A549 (cell line): ENCODE measurements at regions not wholly inside any gene's neighbourhood (a gene's known extent, or its start where the extent isn't known, plus 50 kb on each side); places are given as distances from the start of the nearest gene placed in this dataset.

Experiments
- ATAC-seq, 2 experiments: fragments of 200-7000 bp in 1 of 2; fragments of >200 bp in 1 of 2; cut with Nextera tagmentation in 1 of 2; cut with Tn5 transposase in 1 of 2; 3 replicates each; pipeline versions ENCODE4 v1.8.0 to v1.9.1; 2018 to 2020; ENCODE audit warnings: mild to moderate bottlenecking in 1 of 2, moderate library complexity in 1 of 2
- CTCF ChIA-PET: fragments of 300-600 bp; sonication (Branson Sonifier 250); formaldehyde crosslinking; extraction: SDS; loops from one replicate; lab custom pipeline; 2021; ENCODE audit warnings: antibody characterized with exemption, inconsistent platforms; lab: Yijun Ruan, JAX
- POLR2A ChIA-PET: fragments of 350-600 bp; formaldehyde crosslinking; extraction: SDS; loops from one replicate; lab custom pipeline; 2021; ENCODE audit warnings: antibody characterized with exemption, inconsistent platforms; lab: Yijun Ruan, JAX
- DNase-seq, 2 experiments: peaks; one replicate each; pipeline versions ENCODE4 v3.0.0 to v3.0.0-alpha.2; 2011 to 2016; ENCODE audit warnings: low read depth in 1 of 2, low spot score in 1 of 2
- FAIRE-seq: peaks from 2 replicates; lab custom pipeline; 2011; peaks lifted over from hg19 to GRCh38; lab: Jason Lieb, UNC
- H3K27ac ChIP-seq, 2 experiments: fragments of >200 bp; sonication (Bioruptor Twin); formaldehyde crosslinking; 3 replicates each; pipeline ENCODE4 v1.5.1; 2016 to 2017
- H3K4me1 ChIP-seq: fragments of >200 bp; sonication (Bioruptor Twin); formaldehyde crosslinking; 3 replicates; pipeline ENCODE4 v1.6.1; 2016
- H3K4me2 ChIP-seq: fragments of >200 bp; sonication (Bioruptor Twin); formaldehyde crosslinking; 3 replicates; pipeline ENCODE4 v1.6.1; 2016
- H3K4me3 ChIP-seq: fragments of >200 bp; sonication (Bioruptor Twin); formaldehyde crosslinking; 3 replicates; pipeline ENCODE4 v1.5.1; 2016
- H3K9me3 ChIP-seq: fragments of >200 bp; sonication (Bioruptor Twin); formaldehyde crosslinking; 3 replicates; pipeline ENCODE4 v1.6.1; 2016
- ATOH8 ChIP-seq: fragments of 250-450 bp; sonication (Bioruptor Pico); IDR thresholded peaks from 2 replicates; pipeline ENCODE4 v1.5.0; 2020; ENCODE audit warnings: low read depth, mild to moderate bottlenecking, moderate library complexity
- BCL3 ChIP-seq: fragments of >200 bp; sonication (Bioruptor Twin); formaldehyde crosslinking; IDR thresholded peaks from 3 replicates; pipeline ENCODE4 v1.6.1; 2016
- BHLHE40 ChIP-seq: IDR thresholded peaks from 2 replicates; pipeline ENCODE4 v1.6.1; 2012; ENCODE audit warnings: low read depth, low read length, inconsistent platforms
- CBX2 ChIP-seq: fragments of 200-600 bp; sonication (generic); IDR thresholded peaks from 2 replicates; pipeline ENCODE4 v1.6.1; 2016; ENCODE audit warnings: low read depth, mild to moderate bottlenecking, borderline replicate concordance
- CBX8 ChIP-seq: fragments of 200-600 bp; sonication (generic); IDR thresholded peaks from 2 replicates; pipeline ENCODE4 v1.6.1; 2016
- CEBPB ChIP-seq, 2 experiments: fragments of >200 bp in 1 of 2; sonication (Bioruptor Twin) in 1 of 2; formaldehyde crosslinking in 1 of 2; IDR thresholded peaks; 2 replicates each; pipeline ENCODE4 v1.6.1; 2012 to 2016
- EHMT2 ChIP-seq: fragments of 200-600 bp; sonication (generic); IDR thresholded peaks from 2 replicates; pipeline ENCODE4 v1.6.1; 2016; ENCODE audit warnings: antibody characterized with exemption, low read depth, mild to moderate bottlenecking, moderate library complexity
- ELK1 ChIP-seq: fragments of 150-350 bp; IDR thresholded peaks from 2 replicates; pipeline ENCODE4 v1.6.1; 2014; ENCODE audit warnings: low read depth, mild to moderate bottlenecking, low read length
- EP300 ChIP-seq, 2 experiments: fragments of >200 bp; sonication (Bioruptor Twin); formaldehyde crosslinking; IDR thresholded peaks; 2 replicates in 1 of 2; 3 replicates in 1 of 2; pipeline ENCODE4 v1.6.1; 2016 to 2017
- FOSB ChIP-seq: fragments of 250-450 bp; sonication (Bioruptor Pico); IDR thresholded peaks from 2 replicates; pipeline ENCODE4 v1.5.0; 2020; ENCODE audit warnings: mild to moderate bottlenecking, moderate library complexity
- FOXS1 ChIP-seq: fragments of 250-450 bp; sonication (Bioruptor Pico); IDR thresholded peaks from 2 replicates; pipeline ENCODE4 v1.5.0; 2020; ENCODE audit warnings: mild to moderate bottlenecking, moderate library complexity
- HDAC2 ChIP-seq: fragments of 200-600 bp; sonication (generic); IDR thresholded peaks from 2 replicates; pipeline ENCODE4 v1.6.1; 2016
- HMGXB4 ChIP-seq: fragments of 250-450 bp; sonication (Bioruptor Pico); IDR thresholded peaks from 2 replicates; pipeline ENCODE4 v1.5.0; 2021; ENCODE audit warnings: mild to moderate bottlenecking, moderate library complexity, borderline replicate concordance
- JUN ChIP-seq, 2 experiments: fragments of >200 bp; sonication (Bioruptor Twin); formaldehyde crosslinking; IDR thresholded peaks; 2 replicates in 1 of 2; 3 replicates in 1 of 2; pipeline ENCODE4 v1.6.1; 2016 to 2017
- JUNB ChIP-seq: fragments of >200 bp; sonication (Bioruptor Twin); formaldehyde crosslinking; IDR thresholded peaks from 2 replicates; pipeline ENCODE4 v1.6.1; 2016
- KDM1A ChIP-seq: fragments of 200-600 bp; sonication (generic); IDR thresholded peaks from 2 replicates; pipeline ENCODE4 v1.6.1; 2016; ENCODE audit warnings: low read depth, mild to moderate bottlenecking
- NR3C1 ChIP-seq: fragments of >200 bp; sonication (Bioruptor Twin); formaldehyde crosslinking; IDR thresholded peaks from 3 replicates; pipeline ENCODE4 v1.6.1; 2017
- PBX3 ChIP-seq: IDR thresholded peaks from 2 replicates; pipeline ENCODE4 v1.6.1; 2012
- PHF8 ChIP-seq: fragments of 200-600 bp; sonication (generic); IDR thresholded peaks from 2 replicates; pipeline ENCODE4 v1.6.1; 2016; ENCODE audit warnings: low read depth, mild to moderate bottlenecking, antibody characterized with exemption, moderate library complexity, borderline replicate concordance
- RAD21 ChIP-seq, 2 experiments: fragments of >200 bp in 1 of 2; sonication (Bioruptor Twin) in 1 of 2; formaldehyde crosslinking in 1 of 2; IDR thresholded peaks in 1 of 2; conservative IDR thresholded peaks in 1 of 2; 2 replicates in 1 of 2; 3 replicates in 1 of 2; pipeline ENCODE4 v1.6.1; 2012 to 2018; ENCODE audit warnings: inconsistent platforms in 1 of 2
- RARB ChIP-seq: fragments of 250-450 bp; sonication (Bioruptor Pico); IDR thresholded peaks from 2 replicates; pipeline ENCODE4 v1.8.0; 2021; ENCODE audit warnings: mild to moderate bottlenecking, moderate library complexity
- RCOR1 ChIP-seq: fragments of 150-350 bp; IDR thresholded peaks from 2 replicates; pipeline ENCODE4 v1.6.1; 2014; ENCODE audit warnings: antibody characterized with exemption, low read length, low read depth
- REST ChIP-seq: fragments of 200-600 bp; sonication (generic); IDR thresholded peaks from 2 replicates; pipeline ENCODE4 v1.6.1; 2016; ENCODE audit warnings: antibody characterized with exemption, mild to moderate bottlenecking, moderate library complexity
- SREBF2 ChIP-seq: fragments of 450-650 bp; IDR thresholded peaks from 2 replicates; pipeline ENCODE4 v1.6.1; 2014; ENCODE audit warnings: mild to moderate bottlenecking, moderate library complexity
- TFCP2L1 ChIP-seq: fragments of 250-450 bp; sonication (Bioruptor Pico); IDR thresholded peaks from 2 replicates; pipeline ENCODE4 v1.5.0; 2021; ENCODE audit warnings: mild to moderate bottlenecking
- TP53 ChIP-seq: fragments of 250-450 bp; sonication (Bioruptor Pico); IDR thresholded peaks from 2 replicates; pipeline ENCODE4 v1.5.0; 2021; ENCODE audit warnings: mild to moderate bottlenecking, moderate library complexity
- ZC3H11A ChIP-seq: fragments of 450-650 bp; IDR thresholded peaks from 2 replicates; pipeline ENCODE4 v1.6.1; 2014; ENCODE audit warnings: antibody characterized with exemption, mild to moderate bottlenecking
- ZNF302 ChIP-seq: fragments of 250-450 bp; sonication (Bioruptor Pico); IDR thresholded peaks from 2 replicates; pipeline ENCODE4 v1.9.0; 2021; ENCODE audit warnings: inconsistent platforms, mild to moderate bottlenecking, moderate library complexity
- WGBS: methylation state at CpG from one replicate; pipeline ENCODE4 v1.1.6; 2017; ENCODE audit errors: missing lambda C conversion rate; 5-methylcytosine and 5-hydroxymethylcytosine counted together

- no peaks in the 10 kb centered on the region for H3K4me1 ChIP-seq
- CTCF ChIA-PET: no interaction called here
- H3K4me3 ChIP-seq: no peak overlapping the region
- no peak overlapping the region for H3K4me2 ChIP-seq
- H3K27ac ChIP-seq: no peak overlapping the region
- no peaks in the 10 kb centered on the region for H3K9me3 ChIP-seq
- POLR2A ChIA-PET: no interaction called here
- TF ChIP-seq SREBF2 (no peak), JUNB (no peak), ZC3H11A (no peak), TP53 (no peak), FOXS1 (CRISPR knock-in tag) (no peak), BCL3 (no peak)
- TF ChIP-seq, all 56 proteins: peak for 0
- no peak for ATAC-seq
- no peak for DNase-seq
- no peak for FAIRE-seq
- WGBS: 7% methylated on average over 1 of the region's 1 CpG
These were observed 211.0 kb upstream of the ADGRL3 start for GRCh38 chr4:60989141-60989540.

GRCh38 chr4:60992037-60992436, 208.1 kb upstream of the ADGRL3 start:
- no peak overlapping the region for H3K27ac ChIP-seq
- ATAC-seq (no peak), DNase-seq (no peak)

GRCh38 chr4:61003301-61003700, 196.8 kb upstream of the ADGRL3 start:
- DNase-seq (no peak), FAIRE-seq (no peak), ATAC-seq (no peak)
- Histone ChIP-seq H3K27ac (no peak overlapping the region), H3K4me1 (no peaks in the 10 kb centered on the region), H3K9me3 (no peaks in the 10 kb centered on the region), H3K4me2 (no peak overlapping the region), H3K4me3 (no peak overlapping the region)
- ChIA-PET POLR2A (no interaction called here), CTCF (no interaction called here)
- TF ChIP-seq RARB (CRISPR knock-in tag) (no peak), SREBF2 (no peak), JUNB (no peak), CBX2 (no peak), PHF8 (no peak), TFCP2L1 (CRISPR knock-in tag) (no peak), HMGXB4 (CRISPR knock-in tag) (no peak), CBX8 (no peak), REST (no peak), BHLHE40 (no peak), EHMT2 (no peak), NR3C1 (no peak), PBX3 (no peak), HDAC2 (no peak), EP300 (IDR thresholded peaks at IDR 0.05) (no peak)

More at GRCh38 chr4:60992037-60992436, 208.1 kb upstream of the ADGRL3 start:
- Histone ChIP-seq H3K4me2 (no peak overlapping the region), H3K9me3 (no peaks in the 10 kb centered on the region), H3K4me1 (no peaks in the 10 kb centered on the region), H3K4me3 (no peak overlapping the region)
- POLR2A ChIA-PET: no interaction called here
- CTCF ChIA-PET: no interaction called here
- no peak for FAIRE-seq
- WGBS: 3% methylated on average over 3 of the region's 3 CpGs
- no peak for TF ChIP-seq FOSB (CRISPR knock-in tag)
- no peak for TF ChIP-seq KDM1A
- TF ChIP-seq HDAC2: no peak
- no peak for TF ChIP-seq JUN (IDR thresholded peaks at IDR 0.05)
- no peak for TF ChIP-seq BHLHE40
- no peak for TF ChIP-seq RAD21 (conservative IDR thresholded peaks at IDR 0.05 in 1 of 2, IDR thresholded peaks at IDR 0.05 in 1 of 2)
- no peak for TF ChIP-seq ELK1
- no peak for TF ChIP-seq CEBPB (IDR thresholded peaks at IDR 0.05)
- no peak for TF ChIP-seq ZNF302 (CRISPR knock-in tag)
- TF ChIP-seq RCOR1: no peak
- TF ChIP-seq ATOH8 (CRISPR knock-in tag): no peak
